Ishikawa (cell line): ENCODE measurements at regions not wholly inside any gene's neighbourhood (a gene's known extent, or its start where the extent isn't known, plus 50 kb on each side); places are given as distances from the start of the nearest gene placed in this dataset.

ENCODE experiments used
- RAD21 ChIP-seq: IDR thresholded peaks from 2 replicates; pipeline ENCODE4 v1.6.1; 2012; ENCODE audit warnings: low read depth
- TAF1 ChIP-seq: IDR thresholded peaks from 2 replicates; pipeline ENCODE4 v1.6.1; 2012; ENCODE audit warnings: low read depth, mild to moderate bottlenecking
- TEAD4 ChIP-seq: IDR thresholded peaks from 2 replicates; pipeline ENCODE4 v1.6.1; 2012
- YY1 ChIP-seq: IDR thresholded peaks from 2 replicates; pipeline ENCODE4 v1.6.1; 2012; ENCODE audit warnings: low read depth
- TF ChIP-seq, protein P1 (sequence below): IDR thresholded peaks from 2 replicates; pipeline ENCODE4 v1.6.1; 2012; ENCODE audit warnings: low read depth, mild to moderate bottlenecking

GRCh38 chr3:25913179-25913578 is 123.3 kb downstream of the OXSM start:
- TF ChIP-seq TAF1 (no peak), TEAD4 (no peak), RAD21 (no peak), YY1 (no peak)
- TF ChIP-seq, protein P1, sequence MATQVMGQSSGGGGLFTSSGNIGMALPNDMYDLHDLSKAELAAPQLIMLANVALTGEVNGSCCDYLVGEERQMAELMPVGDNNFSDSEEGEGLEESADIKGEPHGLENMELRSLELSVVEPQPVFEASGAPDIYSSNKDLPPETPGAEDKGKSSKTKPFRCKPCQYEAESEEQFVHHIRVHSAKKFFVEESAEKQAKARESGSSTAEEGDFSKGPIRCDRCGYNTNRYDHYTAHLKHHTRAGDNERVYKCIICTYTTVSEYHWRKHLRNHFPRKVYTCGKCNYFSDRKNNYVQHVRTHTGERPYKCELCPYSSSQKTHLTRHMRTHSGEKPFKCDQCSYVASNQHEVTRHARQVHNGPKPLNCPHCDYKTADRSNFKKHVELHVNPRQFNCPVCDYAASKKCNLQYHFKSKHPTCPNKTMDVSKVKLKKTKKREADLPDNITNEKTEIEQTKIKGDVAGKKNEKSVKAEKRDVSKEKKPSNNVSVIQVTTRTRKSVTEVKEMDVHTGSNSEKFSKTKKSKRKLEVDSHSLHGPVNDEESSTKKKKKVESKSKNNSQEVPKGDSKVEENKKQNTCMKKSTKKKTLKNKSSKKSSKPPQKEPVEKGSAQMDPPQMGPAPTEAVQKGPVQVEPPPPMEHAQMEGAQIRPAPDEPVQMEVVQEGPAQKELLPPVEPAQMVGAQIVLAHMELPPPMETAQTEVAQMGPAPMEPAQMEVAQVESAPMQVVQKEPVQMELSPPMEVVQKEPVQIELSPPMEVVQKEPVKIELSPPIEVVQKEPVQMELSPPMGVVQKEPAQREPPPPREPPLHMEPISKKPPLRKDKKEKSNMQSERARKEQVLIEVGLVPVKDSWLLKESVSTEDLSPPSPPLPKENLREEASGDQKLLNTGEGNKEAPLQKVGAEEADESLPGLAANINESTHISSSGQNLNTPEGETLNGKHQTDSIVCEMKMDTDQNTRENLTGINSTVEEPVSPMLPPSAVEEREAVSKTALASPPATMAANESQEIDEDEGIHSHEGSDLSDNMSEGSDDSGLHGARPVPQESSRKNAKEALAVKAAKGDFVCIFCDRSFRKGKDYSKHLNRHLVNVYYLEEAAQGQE = no peak
